GM18873 (cell line): ENCODE measurements at regions not wholly inside any gene's neighbourhood (a gene's known extent, or its start where the extent isn't known, plus 50 kb on each side); places are given as distances from the start of the nearest gene placed in this dataset.
"Not testable (repeated sequence)": the region's sequence is repeated elsewhere in the genome, so short reads cannot be mapped to it uniquely, and the experiment has no call there.

Experiments
- ATAC-seq: cut with Tn5 transposase; IDR thresholded peaks from one replicate; pipeline ENCODE4 v1.9.1; 2021; ENCODE audit warnings: mild to moderate bottlenecking, moderate library complexity, moderate number of reproducible peaks; ENCODE audit not compliant: unreplicated experiment, low FRiP score

DNA sequence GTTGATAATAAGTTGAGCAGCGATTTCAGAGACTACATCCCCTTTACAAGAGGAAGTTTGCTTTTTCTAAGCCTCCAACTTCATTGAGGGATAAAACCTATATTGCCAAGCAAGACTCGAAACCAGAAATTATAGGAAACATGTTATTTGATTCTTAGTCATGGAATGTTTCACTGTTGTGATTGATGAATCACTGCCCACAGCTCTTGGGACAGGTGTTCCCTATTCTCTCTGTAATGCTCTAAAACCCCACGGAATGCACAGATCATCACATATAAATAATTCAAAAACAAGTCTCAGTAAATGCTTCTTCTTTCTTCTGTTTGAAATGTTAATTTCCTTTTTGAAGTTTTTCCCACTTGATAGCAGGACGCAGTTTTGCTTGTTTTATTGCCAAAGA lies 809.5 kb upstream of the GOT2 start:
- ATAC-seq = no peak

DNA sequence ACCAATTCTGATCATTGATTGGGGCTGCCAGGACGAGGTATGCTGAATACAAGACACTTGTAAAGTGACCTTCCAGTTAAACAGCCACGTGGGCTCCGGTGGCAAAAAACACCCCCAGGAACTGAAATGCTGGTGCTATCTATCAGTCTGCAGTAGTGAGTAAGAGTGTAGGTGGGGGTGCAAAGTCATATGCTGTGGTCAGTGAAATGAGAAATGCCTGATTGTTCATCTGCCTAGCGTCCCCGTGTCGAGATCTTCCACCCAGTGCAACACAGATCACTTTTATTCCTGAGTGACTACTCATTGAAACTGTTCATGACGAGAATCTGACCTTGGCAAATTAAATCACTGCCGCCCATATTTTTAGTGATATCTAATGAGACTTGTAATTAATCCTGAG lies 806.5 kb upstream of the GOT2 start:
- no peak for ATAC-seq

DNA sequence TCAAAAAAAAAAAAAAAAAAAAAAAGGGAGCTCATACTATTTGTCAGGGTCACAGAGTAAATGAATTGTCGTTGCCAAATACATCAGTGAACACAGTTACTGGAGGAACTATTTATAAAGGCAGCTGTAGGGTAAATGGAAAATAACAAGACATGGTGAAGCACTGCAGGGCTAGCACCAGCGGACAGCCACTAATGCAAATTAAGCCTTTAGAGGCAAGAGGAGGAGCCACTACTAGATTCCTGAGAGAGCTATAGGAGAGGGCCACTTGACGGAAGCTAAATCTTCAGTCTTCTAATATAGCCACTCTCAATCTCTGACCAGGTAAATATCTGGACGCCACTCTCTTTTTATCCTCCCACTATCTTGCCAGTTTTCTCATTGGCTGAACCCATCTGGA lies 801.2 kb upstream of the GOT2 start:
- ATAC-seq = no peak

GRCh38 chr16:59527206-59527997 lies 793.3 kb upstream of the GOT2 start:
- no peak for ATAC-seq

- ATAC-seq = no peak
Observed at GRCh38 chr16:59522826-59523225, 788.7 kb upstream of the GOT2 start.

DNA sequence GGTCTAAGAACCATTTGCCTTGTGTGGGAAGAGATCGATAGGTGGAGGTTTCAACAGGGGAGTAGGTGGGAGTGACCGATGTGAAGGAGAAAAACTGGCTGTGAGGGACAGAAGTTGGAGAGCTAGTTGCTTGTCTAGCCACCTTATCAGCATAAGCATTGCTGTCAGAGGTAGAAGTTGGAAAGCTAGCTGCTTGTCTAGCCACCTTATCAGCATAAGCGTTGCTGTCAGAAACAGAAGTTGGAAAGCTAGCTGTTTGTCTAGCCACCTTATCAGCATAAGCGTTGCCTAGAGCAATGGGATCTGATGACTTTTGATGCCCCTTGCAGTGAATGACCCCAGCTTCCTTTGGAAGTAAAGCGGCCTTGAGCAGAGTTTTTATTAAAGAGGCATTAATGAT lies 784.6 kb upstream of the GOT2 start:
- not testable (repeated sequence) for ATAC-seq

DNA sequence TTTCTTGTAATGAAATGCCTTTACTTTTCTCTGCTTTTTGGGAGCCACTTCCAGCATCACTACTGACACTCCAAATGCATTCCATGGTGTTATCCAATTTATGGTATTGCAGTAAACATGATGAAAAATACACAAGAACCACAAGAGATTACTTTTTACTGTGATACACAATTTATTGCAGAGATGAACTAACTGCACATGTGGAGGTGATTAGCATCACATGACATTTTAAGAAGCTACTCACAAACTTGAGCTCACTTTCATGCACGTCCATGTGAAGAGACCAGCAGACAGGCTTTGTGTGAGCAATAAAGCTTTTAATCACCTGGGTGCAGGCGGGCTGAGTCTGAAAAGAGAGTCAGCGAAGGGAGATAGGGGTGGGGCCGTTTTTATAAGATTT lies 780.5 kb upstream of the GOT2 start:
- ATAC-seq = no peak

DNA sequence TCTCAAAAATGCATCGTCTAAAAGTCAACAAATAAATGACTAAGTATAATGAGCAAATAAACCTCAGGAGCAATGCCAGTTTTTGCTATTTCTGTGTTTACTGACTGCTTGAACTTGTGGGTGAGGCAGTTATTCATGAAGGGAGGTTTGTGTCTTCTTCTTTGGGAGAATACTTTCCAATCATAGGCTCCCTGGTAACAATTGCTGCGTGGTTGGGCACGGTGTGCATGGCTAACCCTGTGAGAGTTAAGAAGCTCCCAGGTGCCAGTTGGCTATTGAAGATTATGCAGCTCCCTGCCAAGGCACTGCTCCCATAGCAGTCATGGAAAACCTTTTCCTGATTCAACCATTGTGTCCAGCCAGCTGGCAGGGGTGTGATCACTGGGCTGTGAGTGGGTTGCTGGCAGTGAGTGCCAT lies 775.9 kb upstream of the GOT2 start:
- no peak for ATAC-seq

GRCh38 chr16:59500601-59501000 lies 766.5 kb upstream of the GOT2 start:
- no peak for ATAC-seq

DNA sequence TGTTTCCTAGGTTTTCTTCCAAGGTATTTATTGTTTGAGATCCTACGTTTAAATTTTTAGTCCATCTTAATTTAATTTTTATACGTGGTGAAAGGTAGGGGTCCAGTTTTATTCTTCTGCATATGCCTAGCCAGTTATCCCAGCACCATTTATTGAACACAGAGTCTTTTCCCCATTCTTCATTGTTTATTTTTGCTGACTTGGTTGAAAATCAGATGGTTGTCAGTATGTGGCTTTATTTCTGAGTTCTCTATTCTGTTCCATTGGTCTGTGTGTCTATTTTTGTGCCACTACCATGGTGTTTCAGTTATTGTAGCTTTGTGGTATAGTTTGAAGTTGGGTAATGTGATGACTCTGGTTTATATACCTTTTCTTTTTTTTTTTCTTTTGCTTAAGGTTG lies 753.0 kb upstream of the GOT2 start:
- no peak for ATAC-seq

DNA sequence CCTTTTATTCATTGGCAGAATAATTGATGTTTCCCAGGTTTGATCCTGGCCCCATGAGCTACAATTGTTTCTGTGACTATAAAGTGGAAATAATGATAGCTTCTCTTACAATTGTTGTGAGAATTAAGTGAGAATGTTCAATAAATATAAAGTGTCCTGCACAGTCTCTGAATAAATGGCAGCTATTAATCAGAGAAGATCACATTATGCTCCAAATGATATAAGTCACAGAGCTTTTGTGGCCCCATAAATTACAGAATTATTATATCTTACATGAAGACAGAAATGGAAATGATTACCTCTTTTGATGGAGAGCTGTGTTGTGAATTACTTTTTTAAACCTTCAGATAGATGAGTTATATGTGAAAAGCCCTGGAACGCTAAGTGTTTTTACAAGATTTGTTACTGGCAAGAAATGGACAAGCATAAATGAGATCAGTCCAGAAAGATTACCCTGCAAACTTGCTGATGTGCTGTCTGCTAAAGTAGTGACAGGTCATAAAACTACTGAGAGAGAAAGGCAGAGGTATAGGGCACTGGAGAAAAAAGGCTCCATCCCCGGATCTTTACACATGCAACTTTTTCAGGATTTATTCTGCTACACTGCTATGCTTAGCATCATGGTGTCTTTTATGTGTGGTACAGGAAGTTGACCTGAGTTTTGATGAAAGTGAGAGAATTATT lies 750.9 kb upstream of the GOT2 start:
- ATAC-seq = no peak

DNA sequence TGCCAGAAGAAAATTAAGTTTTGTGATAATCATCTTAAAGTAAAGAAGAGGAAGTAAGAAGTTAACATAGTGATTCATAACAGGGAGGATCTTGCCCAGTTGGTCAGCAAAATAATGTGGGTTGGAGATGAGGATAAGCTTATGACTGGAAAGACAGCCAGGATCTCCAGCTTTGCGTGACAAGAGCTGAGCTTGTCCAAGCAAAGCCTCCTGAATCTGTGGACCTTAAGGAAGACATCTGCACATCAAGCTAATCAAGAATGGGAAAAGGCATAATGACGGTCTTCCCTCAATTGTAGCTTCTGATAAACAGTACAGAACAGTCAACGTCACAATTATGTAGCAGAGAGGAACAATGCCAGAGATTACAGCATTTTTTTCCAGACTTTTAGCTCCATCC lies 744.7 kb upstream of the GOT2 start:
- ATAC-seq = no peak

GRCh38 chr16:59470556-59470955 lies 736.4 kb upstream of the GOT2 start:
- no peak for ATAC-seq

DNA sequence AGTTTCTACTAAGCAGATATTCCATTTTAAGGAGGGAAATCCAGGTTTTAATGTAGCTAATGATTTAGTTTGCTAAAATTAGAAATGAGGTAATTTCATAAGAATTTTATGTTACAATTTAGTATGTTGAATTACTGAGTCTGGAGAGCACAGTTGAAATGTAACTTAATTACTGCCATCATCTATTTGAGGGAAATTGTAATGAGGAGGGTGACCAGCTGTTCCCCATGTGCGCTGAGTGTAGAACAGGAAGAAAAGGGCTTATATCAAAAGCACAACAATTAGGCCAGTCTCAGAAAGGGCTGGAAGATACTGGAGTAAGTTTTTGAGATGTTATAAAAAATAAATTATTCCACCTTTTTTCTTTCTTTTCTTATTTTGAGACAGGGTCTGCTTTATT lies 735.1 kb upstream of the GOT2 start:
- ATAC-seq = no peak

DNA sequence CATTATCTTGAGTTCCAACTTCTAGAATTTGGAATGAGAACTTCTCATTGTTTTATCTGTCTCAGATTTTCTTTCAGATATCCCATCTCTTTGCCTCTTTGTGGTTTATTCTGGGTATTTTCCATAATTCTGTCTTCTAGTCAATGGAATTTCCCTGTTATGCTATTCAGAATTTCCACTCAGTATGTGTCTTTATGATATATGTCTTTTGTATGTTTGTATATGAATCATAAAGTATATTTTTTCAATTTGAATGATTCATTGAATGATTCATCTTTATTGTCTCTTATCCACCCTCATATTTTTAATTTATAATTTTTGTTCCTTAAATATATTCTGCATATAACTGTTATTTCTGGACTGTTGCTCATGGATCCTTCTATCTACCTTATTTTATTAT lies 729.7 kb upstream of the GOT2 start:
- no peak for ATAC-seq

DNA sequence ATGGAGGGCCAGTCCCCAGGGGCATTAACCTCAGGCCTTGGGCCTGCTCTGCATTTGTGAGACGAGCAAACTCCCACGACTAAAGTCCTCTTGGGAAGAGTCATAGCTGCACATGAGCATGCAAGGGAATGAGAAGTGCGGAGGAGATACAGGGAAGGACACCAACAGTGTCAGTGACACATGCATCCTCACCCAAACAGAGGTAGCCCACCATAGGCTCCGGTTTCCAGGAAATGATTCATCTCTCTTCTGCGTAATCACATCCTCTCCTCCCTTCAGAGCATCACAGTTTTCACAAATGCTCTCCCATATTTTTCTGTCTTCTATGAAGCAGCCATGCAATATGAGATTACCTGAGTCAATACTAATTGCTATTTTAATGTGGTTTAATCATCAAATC lies 725.7 kb upstream of the GOT2 start:
- ATAC-seq = no peak

DNA sequence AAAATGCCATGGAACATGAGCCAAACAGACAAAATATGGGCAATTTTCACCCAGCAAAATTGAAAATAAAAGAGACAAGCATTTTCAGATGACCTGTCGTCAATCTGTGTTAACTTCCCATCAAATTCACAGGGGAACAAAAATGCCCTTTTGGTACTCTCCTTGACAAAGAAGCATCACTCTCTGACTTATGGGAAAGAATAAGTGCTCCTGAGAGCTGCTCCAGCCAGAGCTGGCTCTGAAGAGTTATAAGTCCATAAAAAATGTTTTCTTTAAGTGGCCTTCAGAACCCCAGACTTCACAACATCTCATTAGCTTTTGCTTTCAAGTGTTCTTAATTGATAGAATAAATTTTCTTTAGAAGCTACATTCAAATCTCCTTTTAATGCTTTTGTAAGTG lies 721.4 kb upstream of the GOT2 start:
- no peak for ATAC-seq

DNA sequence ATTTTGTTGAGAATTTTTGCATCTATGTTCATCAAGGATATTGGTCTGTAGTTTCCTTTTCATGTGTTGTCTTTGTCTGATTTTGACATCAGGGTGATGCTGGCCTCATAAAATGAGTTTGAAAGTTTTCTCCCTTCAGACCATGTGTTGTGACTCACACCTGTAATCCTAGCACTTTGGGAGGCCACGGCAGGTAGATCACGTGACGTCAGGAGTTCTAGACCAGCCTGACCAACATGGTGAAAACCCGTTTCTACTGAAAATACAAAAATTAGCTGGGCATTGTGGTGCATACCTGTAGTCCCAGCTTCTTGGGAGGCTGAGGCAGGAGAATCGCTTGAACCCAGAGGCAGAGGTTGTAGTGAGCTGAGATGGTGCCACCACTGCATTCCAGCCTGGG lies 716.4 kb upstream of the GOT2 start:
- ATAC-seq = not testable (repeated sequence)

DNA sequence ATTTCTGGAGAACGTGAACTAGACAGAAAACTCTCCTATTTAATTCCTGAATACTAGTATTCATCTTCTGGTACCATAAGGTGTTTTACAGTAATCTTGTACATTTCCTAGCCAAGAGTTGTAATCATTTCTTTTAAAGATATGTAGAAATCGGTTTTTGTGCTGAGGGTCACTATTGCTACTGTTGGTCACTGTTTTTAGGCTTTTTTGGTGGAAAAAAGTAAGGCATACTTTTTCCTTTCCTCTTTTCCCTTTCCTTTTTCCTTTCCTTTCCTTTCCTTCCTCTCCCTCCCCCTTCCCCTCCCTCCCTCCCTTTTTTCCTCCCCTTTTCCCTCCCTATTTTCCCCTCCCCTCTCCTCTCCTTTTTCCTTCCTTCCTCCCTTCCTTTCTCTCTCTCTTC lies 706.4 kb upstream of the GOT2 start:
- ATAC-seq = no peak

DNA sequence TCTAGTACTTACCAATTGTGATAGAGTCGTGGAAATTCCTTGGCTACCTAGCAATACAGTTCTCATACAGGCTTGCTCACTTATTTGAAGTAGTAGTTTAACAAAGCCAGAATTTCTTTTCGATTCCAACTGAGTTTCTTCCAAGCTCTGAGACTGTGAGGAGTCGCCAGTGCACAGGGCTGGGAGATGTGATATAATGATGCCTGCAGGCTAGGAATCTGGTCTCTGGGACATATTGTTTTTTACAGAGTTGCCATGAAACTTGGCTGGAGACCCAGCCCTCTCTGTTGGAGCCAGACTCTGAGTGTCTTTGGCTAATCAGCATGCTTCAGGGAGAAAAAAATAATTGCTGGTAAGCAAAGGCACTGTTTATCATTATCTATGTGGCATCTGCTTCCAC lies 698.8 kb upstream of the GOT2 start:
- no peak for ATAC-seq

GRCh38 chr16:59432276-59432675 lies 698.2 kb upstream of the GOT2 start:
- ATAC-seq = no peak

DNA sequence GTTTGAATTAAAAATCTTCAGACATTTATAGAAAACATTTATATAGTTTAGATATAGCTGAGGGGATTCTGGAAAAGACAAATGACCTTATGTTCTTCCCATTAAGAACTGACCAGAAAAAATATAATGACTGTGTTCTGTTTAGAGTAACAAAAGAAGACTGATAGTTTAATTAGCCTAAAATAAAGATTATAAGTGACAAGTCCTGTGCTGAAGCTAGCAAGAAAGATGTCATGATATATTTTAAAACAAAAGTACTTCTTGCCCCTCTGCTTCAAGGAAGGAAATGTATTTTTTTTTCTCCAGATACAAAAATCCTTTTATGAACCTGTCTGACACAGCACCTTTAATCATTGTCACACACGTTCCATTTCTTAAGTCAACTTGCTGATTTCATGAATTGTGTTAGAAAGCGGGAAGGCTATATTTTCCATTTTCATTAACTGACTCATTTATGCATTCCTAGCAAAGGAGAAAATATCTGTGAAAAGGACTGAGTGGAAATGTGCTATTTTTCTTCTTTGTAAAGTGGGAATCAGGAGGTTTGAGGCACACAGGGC lies 690.7 kb upstream of the GOT2 start:
- ATAC-seq = no peak
